Stomach (tissue), 8 donors: ENCODE measurements at regions not wholly inside any gene's neighbourhood (a gene's known extent, or its start where the extent isn't known, plus 50 kb on each side); places are given as distances from the start of the nearest gene placed in this dataset.

Experiments
- DNase-seq, 2 donors: peaks; one replicate each; pipeline versions ENCODE4 v3.0.0 to v3.0.0-alpha.2; 2013 to 2019
- H3K27ac ChIP-seq, 5 donors: fragments of 200-600 bp in 4 of 5; sonication (generic) in 4 of 5; one replicate each; pipeline ENCODE4 v1.5.1; 2013 to 2019; ENCODE audit warnings: mild to moderate bottlenecking in 1 of 5, moderate library complexity in 1 of 5
- H3K27me3 ChIP-seq, 3 donors: fragments of 200-600 bp; sonication (generic); one replicate each; pipeline ENCODE4 v1.5.1; 2017 to 2019; ENCODE audit warnings: mixed run types in 1 of 3
- H3K36me3 ChIP-seq, 4 donors: fragments of 200-600 bp; sonication (generic); 1 replicate in 3 of 4; 2 replicates in 1 of 4; pipeline ENCODE4 v1.5.1; 2016 to 2019
- H3K4me1 ChIP-seq, 4 donors: fragments of 200-600 bp; sonication (generic); one replicate each; pipeline ENCODE4 v1.5.1; 2016 to 2019
- H3K4me3 ChIP-seq, 4 donors: fragments of 200-600 bp; sonication (generic) in 3 of 4; one replicate each; pipeline ENCODE4 v1.5.1; 2016 to 2019; ENCODE audit warnings: mild to moderate bottlenecking in 1 of 4
- H3K9me3 ChIP-seq, 4 donors: fragments of 200-600 bp; sonication (generic); one replicate each; pipeline ENCODE4 v1.5.1; 2016 to 2019
- CTCF ChIP-seq, 7 experiments: fragments of 450-650 bp in 4 of 7; fragments of 200-600 bp in 3 of 7; sonication (generic) in 3 of 7; IDR thresholded peaks; one replicate each; pipeline ENCODE4 v1.5.1; 2016 to 2019; ENCODE audit warnings: antibody characterized with exemption in 7 of 7, control low read depth in 2 of 7, mild to moderate bottlenecking in 1 of 7
- EP300 ChIP-seq: sonication (generic); formaldehyde crosslinking; IDR thresholded peaks from one replicate; pipeline ENCODE4 v1.6.1; 2017; ENCODE audit warnings: antibody characterized with exemption
- POLR2A ChIP-seq, 4 donors: fragments of 450-650 bp; IDR thresholded peaks; one replicate each; pipeline ENCODE4 v1.6.1; 2016; ENCODE audit warnings: antibody characterized with exemption in 4 of 4, control low read depth in 2 of 4, mild to moderate bottlenecking in 1 of 4, moderate library complexity in 1 of 4
- POLR2AphosphoS5 ChIP-seq, 3 donors: sonication (generic); formaldehyde crosslinking; IDR thresholded peaks; one replicate each; pipeline ENCODE4 v1.6.1; 2016; ENCODE audit warnings: antibody characterized with exemption in 3 of 3
- WGBS, 5 donors: extraction: QIAGEN DNeasy Blood & Tissue Kit in 3 of 5; methylation state at CpG; one replicate each; pipeline versions ENCODE4 v1.1.5 to v1.1.7; 2013 to 2018; 5-methylcytosine and 5-hydroxymethylcytosine counted together
- intact Hi-C: fragments of 100-400 bp; cut with DNase I; formaldehyde crosslinking; loops from one replicate; pipeline ENCODE4 v1.15.1; 2023; ENCODE audit warnings: low total_unique reads
- donor health status: healthy with polysubstance abuse.
- donor health status: Bipolar disorder and iron deficiency.
- donor health status: healthy.

- Histone ChIP-seq H3K9me3 (no peaks in the 10 kb centered on the region), H3K4me3 (no peak overlapping the region), H3K4me1 (no peaks in the 10 kb centered on the region), H3K27me3 (no peaks in the 10 kb centered on the region), H3K36me3 (no peaks in the 10 kb centered on the region), H3K27ac (no peak overlapping the region)
- no peak for DNase-seq
- intact Hi-C loops, result no loop called here
- TF ChIP-seq POLR2A (IDR thresholded peaks at IDR 0.05) (no peak), CTCF (IDR thresholded peaks at IDR 0.05) (no peak), POLR2AphosphoS5 (IDR thresholded peaks at IDR 0.05) (no peak), EP300 (no peak)
- 64 to 85% (median 82%) methylated on average over 2 of the region's 2 CpGs for WGBS, 5 donors
These were observed 515.1 kb downstream of the TLE4 start for GRCh38 chr9:80086822-80087345.

- Histone ChIP-seq H3K4me1 (no peaks in the 10 kb centered on the region), H3K9me3 (no peaks in the 10 kb centered on the region), H3K27ac (no peak overlapping the region), H3K27me3 (no peaks in the 10 kb centered on the region), H3K36me3 (no peaks in the 10 kb centered on the region), H3K4me3 (no peak overlapping the region)
- TF ChIP-seq POLR2AphosphoS5 (IDR thresholded peaks at IDR 0.05), result no peak
- TF ChIP-seq POLR2A (IDR thresholded peaks at IDR 0.05), result no peak
- no peak for TF ChIP-seq CTCF (IDR thresholded peaks at IDR 0.05)
- TF ChIP-seq EP300, result no peak
- 64 to 81% (median 79%) methylated on average over 4 of the region's 4 CpGs for WGBS, 5 donors
- intact Hi-C loops, result no loop called here
- DNase-seq, result no peak
These were observed 514.6 kb downstream of the TLE4 start for GRCh38 chr9:80086386-80086785.

- no peak for TF ChIP-seq EP300
- TF ChIP-seq POLR2AphosphoS5 (IDR thresholded peaks at IDR 0.05), result no peak
- no peak for TF ChIP-seq CTCF (IDR thresholded peaks at IDR 0.05)
- TF ChIP-seq POLR2A (IDR thresholded peaks at IDR 0.05), result no peak
- peaks cover 0 to 6% (median 5%) of the 10 kb centered on the region in 4 donors for H3K9me3 ChIP-seq
- H3K4me3 ChIP-seq, result no peak overlapping the region
- no peak overlapping the region for H3K27ac ChIP-seq
- no peaks in the 10 kb centered on the region for H3K27me3 ChIP-seq
- no peaks in the 10 kb centered on the region for H3K4me1 ChIP-seq
- WGBS, 5 donors, result 82 to 97% (median 94%) methylated on average over 1 of the region's 1 CpG
- DNase-seq, result no peak
- intact Hi-C loops, result no loop called here
- H3K36me3 ChIP-seq, result no peaks in the 10 kb centered on the region
These were observed 513.9 kb downstream of the TLE4 start for GRCh38 chr9:80085668-80086067.

GRCh38 chr9:80082213-80082612, 510.4 kb downstream of the TLE4 start:
- DNase-seq, result no peak
- TF ChIP-seq POLR2AphosphoS5 (IDR thresholded peaks at IDR 0.05), result no peak
- TF ChIP-seq EP300, result no peak
- no peak for TF ChIP-seq POLR2A (IDR thresholded peaks at IDR 0.05)
- TF ChIP-seq CTCF (IDR thresholded peaks at IDR 0.05), result no peak
- intact Hi-C loops, result no loop called here
- Histone ChIP-seq H3K27ac (no peak overlapping the region), H3K27me3 (no peaks in the 10 kb centered on the region), H3K4me1 (no peaks in the 10 kb centered on the region), H3K36me3 (no peaks in the 10 kb centered on the region), H3K9me3 (peaks cover 0 to 7% (median 5%) of the 10 kb centered on the region in 4 donors), H3K4me3 (no peak overlapping the region)
- WGBS, 5 donors, result 83 to 94% (median 90%) methylated on average over 2 of the region's 2 CpGs
